GM18499 (cell line): ENCODE measurements at regions not wholly inside any gene's neighbourhood (a gene's known extent, or its start where the extent isn't known, plus 50 kb on each side); places are given as distances from the start of the nearest gene placed in this dataset.
"Not testable (repeated sequence)": the region's sequence is repeated elsewhere in the genome, so short reads cannot be mapped to it uniquely, and the experiment has no call there.

Source experiments
- ATAC-seq: cut with Tn5 transposase; IDR thresholded peaks from one replicate; pipeline ENCODE4 v1.9.1; 2021; ENCODE audit warnings: moderate number of reproducible peaks; ENCODE audit not compliant: insufficient read depth, unreplicated experiment

DNA sequence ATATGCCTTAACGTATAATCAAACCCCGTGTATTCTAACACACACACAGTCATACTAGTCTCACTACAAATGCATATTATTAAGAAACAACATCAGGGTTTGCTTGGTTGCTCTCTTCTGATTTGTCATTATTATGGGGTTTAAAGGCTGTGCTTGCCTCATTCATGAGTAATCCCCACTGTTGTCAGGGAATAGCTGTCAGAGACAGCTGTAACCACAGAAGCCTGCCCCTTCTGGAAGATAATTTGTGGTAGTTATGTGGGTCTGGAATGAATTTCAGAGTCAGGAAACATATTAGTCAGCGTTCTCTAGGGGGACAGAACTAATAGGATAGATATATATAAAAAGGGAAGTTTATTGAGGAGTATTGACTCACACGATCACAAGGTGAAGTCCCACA, 456.9 kb upstream of the TMEM132C start:
- no peak for ATAC-seq

DNA sequence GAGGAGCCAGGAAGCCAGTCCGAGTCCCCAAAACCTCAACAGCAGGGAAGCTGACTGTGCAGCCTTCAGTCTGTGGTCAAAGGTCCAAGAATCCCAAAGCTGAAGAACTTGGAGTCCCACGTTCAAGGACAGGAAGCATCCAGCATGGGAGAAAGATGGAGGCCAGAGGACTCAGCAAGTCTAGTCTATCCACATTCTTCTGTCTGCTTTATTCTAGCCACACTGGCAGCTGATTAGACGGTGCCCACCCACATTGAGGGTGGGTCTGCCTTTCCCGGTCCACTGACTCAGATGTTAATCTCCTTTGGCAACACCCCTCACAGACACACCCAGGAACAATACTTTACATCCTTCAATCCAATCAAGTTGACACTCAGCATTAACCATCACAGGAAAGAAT, 456.5 kb upstream of the TMEM132C start:
- not testable (repeated sequence) for ATAC-seq

DNA sequence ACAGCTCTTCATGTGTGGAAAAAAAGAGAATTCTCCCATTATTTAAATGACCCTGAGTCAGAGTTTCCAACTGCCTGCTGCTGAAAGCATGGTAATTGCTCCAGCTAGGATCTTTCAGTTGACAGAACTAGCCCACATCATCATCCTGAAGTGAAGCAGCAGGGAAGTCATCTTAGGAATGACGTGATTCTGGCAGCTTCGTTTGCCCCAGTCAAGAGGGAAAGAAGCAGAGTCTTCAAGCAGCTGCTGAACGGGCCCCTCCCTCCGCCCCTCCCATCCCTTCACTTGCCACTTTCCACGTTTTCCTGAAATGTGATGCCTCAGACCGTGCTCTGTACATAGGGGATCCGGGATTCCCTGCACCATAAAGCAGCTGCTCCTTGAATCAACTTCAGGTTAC, 455.0 kb upstream of the TMEM132C start:
- no peak for ATAC-seq

DNA sequence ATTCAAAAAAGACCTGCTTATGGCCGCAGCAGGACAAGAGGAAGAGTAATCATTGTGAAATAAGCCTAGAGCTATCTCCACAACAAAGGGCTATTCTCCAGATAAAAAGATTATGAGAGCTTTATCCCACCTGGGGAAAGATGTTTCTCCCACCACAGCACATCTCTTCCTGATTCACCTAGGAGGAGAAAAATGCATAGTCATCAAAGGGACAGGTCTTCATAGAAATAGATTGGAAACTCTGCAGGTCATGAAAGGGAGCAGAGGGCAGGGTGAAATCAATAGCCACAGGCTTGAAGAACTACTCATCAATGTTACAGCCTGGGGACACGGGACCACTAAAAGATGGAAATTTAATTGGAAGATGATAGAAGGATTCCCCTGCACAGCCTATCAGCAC, 453.8 kb upstream of the TMEM132C start:
- ATAC-seq: no peak

DNA sequence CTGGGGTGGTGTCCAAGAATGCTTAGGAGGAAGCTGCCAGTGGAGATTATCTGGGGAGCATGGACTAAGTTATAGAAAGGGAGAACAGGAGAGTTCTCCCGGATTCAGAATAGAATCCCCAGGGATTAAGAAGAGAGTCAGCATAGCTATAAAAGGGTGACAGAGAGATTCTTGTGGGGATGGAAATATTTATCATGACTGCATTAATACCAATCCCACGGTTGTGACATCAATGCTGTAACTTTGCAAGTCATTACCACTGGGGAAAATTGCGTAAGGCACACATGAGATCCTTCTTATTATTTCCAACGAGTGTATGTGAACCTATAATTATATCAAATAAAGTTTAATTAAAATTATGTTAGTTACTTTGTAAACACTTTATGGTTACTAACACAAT, 447.9 kb upstream of the TMEM132C start:
- no peak for ATAC-seq

DNA sequence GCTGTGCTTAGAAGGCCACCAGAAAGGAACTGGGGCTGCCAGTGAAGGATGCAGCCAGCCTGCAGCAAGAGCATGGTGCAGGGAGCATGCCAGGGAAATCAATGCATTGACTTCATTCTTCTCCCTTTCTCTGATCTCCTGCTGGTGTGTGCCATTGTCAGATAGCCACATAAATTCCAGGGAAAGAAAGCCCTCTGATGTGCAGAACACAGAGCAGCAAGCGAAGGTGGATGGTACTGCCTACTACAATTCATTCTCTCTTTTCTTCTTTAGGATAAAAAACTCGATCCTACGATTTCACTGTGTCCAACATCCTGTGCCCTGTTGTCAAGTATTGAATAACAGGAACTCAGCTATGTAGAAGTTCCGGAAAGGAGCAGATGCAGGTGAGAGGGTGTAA, 446.7 kb upstream of the TMEM132C start:
- no peak for ATAC-seq

DNA sequence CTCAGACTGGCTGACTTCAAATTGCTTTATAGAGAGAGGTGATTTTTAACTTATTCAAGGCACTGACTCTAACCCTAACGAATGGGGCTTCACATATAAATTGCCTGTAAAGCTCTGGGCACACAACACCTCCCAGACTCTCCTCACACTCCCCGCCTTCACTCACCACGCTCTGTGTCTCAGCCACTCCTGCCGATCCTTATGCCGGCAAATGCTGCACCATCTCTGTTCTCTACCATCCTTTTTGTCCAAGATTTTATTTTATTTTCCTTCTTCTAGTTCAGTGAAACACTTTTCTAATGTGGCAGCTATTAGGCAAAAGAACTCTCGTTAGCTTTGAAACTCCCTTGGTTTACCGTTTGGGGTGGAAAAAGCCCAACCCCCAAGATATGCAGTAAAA, 446.1 kb upstream of the TMEM132C start:
- no peak for ATAC-seq

DNA sequence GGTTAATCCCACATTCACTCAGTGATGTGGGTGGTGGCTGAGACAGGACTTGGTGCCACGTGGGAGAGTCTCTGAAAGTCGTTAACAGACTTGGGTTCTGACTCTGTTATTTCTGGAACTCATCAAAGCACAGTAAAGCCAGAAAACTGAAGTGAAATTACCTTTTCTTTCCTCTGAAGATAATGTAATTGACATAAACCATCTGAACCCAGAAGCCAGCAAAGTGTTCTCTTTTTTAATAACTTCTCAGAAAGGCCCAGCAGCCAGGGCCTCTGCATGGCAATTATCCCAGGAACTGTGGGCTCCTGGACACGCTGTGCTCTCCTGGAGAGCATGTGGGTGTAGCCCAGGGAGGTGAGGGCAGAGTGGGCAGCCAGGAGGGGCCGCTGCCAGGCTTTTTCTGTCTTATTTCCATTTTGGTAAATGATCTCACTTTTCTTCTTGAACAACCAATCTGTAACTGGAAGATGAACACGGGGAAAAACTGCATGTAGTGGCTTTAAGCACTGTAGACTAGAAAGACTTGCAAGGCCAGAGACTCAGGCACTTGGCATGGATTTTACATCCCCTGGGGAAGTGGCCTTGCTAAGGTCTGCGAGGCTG, 444.1 kb upstream of the TMEM132C start:
- no peak for ATAC-seq

DNA sequence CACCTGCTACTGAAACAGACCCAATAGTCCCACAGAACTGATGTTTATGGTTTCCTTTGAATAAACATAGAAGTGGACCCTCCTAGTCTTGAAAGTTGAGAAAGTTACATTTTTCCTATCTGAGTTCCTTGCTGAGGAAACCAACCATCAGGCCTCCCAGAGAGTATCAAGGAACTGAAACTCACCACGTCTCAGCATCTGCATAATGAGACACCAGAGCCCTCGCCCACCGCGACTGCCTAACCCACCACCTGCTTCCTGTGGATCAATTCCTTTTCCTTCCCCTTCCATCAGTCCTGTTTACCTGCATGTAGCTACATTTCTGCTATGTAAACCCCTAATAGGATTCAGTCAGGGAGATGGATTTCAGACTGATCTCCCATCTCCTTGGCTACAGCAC, 443.2 kb upstream of the TMEM132C start:
- ATAC-seq: no peak

DNA sequence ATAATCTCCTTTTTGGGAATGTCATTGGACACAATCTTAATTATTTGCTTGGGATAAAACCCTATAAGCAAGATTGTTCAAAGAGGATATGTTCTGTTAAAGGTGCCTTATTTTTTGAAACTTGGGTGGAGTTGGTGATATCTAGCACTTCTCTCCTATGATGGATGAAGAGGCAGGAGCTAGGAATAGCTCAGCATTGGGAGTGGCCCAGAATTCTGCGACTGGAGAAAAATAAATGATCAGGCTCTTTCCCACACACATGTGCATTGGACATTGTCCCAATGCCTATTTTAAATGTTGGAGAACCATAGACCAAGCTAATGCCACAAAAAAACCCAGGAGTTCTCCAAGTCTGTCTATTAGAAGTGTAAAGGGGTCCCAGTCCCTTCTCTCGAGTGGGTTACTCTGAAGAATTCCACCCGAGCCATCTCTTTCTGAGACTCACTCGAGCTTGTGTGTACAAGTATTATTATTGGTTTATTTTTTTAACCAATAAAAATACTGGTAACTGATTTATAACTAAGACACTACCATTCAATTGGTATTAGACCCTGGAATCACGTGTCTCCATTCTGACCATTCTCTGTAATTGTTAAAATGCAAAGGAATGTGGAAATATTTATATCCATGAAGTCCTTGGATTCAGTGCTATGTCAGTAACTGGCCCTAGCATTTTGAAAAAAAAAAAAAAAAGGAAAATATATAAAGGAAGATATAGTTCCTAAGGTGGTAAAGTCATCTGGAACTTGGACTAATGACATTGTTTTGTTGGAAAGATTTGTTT, 437.5 kb upstream of the TMEM132C start:
- no peak for ATAC-seq

DNA sequence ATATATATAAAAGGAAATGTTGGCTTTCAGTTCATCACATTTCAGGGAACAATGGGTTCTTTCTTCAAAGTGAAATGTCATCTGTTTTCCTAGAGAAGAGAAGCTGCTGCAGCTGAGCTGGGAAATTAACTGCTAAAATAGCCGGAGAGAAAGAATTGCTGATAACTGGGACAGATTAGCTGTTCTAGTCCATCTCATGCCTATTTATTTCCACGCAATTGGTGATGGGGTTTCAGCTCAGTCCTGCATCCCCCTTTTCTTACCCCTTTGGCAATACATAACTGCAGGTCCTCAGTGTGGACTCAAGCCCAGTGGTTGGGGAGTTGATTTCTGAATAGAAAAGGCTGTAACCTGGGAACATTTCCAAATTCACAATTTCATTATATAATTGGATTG, 436.9 kb upstream of the TMEM132C start:
- ATAC-seq: no peak

DNA sequence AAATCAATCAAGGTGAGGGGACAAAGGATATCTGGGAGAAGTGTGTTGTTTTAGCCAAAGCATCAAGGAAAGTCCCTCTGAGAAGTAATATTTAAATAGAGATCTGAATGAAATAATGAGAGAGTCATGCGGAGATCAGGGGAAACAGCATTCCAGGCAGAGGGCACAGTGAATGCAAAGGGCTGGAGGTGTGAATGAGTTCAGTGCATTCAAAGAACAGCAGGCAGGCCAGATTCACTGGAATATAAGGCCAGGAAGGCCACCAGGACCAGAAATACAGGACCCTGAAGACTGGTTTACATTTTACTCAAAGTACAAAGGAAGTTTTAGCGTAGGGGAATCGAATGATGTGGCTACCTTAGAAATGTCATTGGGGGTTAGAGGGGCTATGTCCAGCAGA, 436.2 kb upstream of the TMEM132C start:
- no peak for ATAC-seq

DNA sequence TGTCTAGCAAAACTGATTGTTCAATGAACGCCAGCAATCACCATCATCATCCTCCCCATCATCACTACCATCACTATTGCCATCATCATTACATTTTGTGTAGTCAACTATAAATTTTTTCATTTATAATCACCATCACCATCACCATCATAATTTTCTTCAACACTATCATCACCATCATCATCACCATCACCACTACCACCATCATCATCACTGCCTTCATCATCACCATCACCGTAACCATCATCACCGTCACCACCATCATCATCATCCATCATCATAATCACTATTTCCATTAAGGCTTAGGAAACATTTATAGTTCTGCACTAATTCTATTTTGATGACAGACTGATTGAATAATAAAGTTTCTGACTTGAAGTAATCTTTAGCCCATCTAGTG, 434.8 kb upstream of the TMEM132C start:
- no peak for ATAC-seq

DNA sequence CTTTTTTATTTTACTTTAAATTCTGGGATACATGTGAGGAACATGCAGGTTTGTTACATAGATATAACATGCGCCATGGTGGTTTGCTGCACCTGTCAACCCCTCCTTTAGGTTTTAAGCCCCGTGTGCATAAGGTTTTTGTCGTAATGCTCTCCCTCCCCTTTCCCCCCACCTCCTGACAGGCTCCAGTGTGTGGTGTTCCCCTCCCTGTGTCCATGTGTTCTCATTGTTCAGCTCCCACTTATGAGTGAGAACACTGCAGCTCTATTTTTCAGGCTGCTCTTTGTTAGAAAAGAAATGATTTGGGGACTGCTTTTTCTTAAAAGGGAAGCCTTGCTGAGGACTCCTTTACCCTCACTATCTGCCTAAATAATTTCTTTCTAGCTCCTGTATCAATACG, 430.2 kb upstream of the TMEM132C start:
- ATAC-seq: not testable (repeated sequence)

DNA sequence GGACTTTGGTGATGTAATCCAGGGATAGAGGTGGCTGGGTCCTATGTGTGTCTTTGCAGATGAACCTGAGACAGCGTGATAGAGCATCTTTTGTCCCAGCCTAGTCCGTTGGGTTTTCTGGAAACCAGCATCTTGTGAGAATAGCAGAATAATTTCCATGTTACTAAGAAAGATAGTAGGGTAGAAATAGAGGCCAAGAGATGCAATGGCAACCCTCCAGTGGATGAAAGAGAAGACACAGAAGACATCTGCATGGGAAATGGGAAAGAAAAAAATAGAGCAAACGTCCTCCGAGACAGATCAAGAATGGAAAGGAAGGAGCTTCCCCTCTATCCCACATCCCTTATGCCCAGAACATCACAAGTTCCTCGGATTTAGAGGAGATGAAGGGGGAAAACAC, 409.3 kb upstream of the TMEM132C start:
- no peak for ATAC-seq

DNA sequence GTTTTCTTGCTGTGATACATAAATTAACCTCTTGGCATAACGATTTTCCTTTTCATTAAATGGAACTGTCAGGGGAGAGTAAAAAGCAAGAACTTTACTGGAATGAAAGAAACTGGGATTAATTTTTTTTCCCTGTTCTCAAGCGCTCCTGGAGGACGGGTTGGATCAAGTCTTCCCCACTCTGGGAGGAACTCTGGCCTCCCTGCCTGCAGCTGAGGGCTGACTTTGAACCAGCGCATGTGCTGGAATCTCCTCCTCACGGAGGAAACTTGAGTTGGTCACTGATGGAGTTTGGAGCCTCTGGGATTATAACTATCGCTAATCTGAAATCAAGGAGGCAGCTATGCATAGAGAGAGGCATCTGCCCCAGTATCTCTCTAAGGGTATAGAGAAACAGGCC, 406.4 kb upstream of the TMEM132C start:
- no peak for ATAC-seq

DNA sequence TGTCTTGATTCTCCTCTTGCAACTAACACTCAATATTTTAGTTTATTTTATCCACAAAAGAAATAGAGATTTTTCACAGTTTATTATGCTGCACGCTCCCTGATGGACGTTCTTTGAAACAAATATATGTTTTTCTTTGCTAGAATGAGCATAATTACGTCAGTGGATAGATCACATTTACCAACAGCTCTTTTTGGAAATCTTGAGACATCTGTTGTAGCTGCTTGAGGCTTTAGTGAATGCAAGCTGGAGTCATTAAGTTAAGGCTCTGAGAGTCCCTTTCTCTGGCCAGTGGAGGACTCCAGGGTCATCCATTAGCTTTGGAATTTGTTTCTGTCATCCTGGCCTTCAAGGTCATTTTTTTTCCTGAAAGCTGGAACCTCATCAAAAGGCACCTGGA, 405.6 kb upstream of the TMEM132C start:
- no peak for ATAC-seq

DNA sequence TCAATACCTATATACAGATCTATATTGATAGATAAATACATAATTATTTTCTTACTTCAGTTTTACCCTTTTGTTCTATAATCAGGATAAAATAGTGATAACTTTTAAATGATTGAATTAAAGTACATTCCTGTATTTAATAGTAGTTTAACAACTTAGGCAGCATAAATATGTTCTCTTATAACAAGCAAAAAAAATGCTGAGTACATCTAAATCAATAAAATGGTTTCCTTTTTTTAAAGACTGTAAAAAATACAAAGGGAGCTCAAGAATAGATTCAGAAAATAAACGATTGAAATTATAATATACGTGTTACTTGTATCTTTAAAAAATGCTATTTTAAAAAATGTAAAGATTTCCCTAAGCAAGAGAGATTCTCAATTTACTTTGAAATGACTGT, 393.7 kb upstream of the TMEM132C start:
- ATAC-seq: no peak

DNA sequence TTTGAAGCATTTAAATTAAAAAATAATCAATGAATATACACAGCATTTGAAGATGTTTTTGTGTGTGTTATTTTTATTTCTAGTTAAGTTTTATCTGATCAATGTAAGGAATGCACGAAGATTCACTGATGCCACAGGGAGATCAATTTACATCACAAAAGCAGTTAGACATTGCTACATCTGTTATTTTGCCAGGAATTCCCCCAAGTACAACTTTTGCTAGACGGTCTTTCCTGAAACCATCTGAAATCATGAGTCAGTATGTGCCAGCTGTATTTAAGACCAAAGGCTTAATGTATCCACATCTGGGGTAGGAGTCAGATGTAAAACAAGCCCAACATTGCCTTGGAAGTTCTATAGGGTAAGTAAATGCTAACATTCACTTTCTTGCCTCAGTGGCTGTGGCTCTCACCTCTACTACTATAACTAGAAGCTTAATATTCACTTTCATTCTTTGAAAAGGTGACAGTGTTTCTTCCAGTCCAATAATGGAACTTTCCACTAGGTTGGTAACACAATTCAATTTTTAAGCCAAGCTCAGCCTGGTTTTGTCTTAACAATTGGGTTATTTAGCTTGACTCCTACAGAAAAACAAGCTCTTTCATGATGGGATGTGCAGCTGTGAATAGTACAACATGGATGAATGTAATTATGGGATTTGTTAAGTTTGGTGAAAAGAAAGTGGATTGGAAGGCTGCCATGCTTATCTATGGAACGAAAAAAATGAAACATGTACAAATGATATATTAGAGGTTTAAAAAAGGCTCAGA, 385.4 kb upstream of the TMEM132C start:
- no peak for ATAC-seq

DNA sequence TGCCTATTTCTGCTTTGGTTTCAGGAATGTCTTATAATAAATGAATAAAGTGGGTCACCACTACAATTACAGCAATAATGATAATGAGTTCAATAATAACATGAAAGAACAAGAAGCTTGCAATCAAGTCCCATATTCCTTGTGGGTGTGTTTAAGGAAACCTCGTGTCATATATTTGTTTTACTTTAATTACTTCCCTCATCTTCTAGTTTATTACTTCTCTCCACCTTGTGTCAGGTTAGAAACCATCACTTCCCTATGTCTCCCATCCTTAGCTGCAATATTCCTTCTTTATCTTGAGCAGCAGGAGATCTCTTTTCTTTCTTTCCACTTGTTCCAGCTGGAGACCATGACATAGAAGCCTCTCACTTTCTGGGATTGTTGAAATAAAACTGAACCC, 384.0 kb upstream of the TMEM132C start:
- ATAC-seq: no peak

DNA sequence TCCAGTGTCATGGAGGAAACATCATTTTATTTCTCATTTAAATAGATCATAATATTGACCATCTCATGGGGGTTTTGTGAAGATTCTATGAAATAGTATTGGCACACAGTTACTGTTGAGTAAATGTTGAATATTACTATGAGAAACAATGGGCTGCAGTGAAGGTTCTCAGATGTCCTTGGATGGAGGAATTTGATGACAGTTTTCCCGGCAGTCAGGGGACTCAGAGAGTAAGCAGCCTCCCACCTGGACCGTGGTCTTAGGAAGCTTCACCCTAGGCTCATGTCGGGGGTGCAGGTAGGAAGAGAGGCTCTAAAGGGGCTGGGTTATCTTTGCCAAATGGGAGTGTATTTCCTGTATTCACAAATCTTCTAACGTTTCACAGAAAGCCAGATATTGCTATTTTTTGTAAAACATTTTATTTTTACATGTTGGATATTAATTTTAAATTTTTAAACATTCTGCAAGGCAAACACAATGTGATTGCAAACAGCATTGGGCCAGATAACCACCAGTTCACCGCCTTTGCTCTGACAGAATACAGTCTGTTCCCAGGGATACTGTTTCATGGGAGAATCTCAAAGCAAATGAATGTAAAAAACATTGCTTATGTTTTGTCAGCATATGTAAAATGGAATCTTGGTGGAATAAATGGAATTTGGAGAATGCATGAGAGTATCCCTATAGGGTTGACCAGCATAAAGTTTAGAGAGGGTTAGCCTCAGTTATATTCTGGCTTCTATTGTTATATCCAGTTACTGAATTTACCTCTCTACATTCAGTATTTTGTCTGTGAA, 380.8 kb upstream of the TMEM132C start:
- ATAC-seq: no peak
